ENCODE measurements at regions not wholly inside any gene's neighbourhood (a gene's known extent, or its start where the extent isn't known, plus 50 kb on each side); places are given as distances from the start of the nearest gene placed in this dataset.

- DNase-seq = peak in 2 of 4 donors; percentile 35 to 52
- H3K27me3 ChIP-seq = no peaks in the 10 kb centered on the region
- no peaks in the 10 kb centered on the region for H3K36me3 ChIP-seq
- peak overlapping the region; percentile 78 to 87 for H3K27ac ChIP-seq
- no peak overlapping the region for H3K4me3 ChIP-seq
- TF ChIP-seq CTCF (IDR thresholded peaks at IDR 0.05) = no peak
- peaks cover 12 to 56% of the 10 kb centered on the region in 2 donors for H3K4me1 ChIP-seq
- H3K9me3 ChIP-seq = no peaks in the 10 kb centered on the region
- intact Hi-C loops (cut with DNase I) = no loop called here
- peak; percentile 95 for ATAC-seq
Measured at GRCh38 chr2:37767959-37768925, 96.8 kb upstream of the CDC42EP3 start.

- H3K36me3 ChIP-seq = no peaks in the 10 kb centered on the region
Measured at GRCh38 chr2:37769551-37769950, 98.1 kb upstream of the CDC42EP3 start.

GRCh38 chr2:37770797-37771196, 99.4 kb upstream of the CDC42EP3 start:
- TF ChIP-seq CTCF (IDR thresholded peaks at IDR 0.05) = no peak
- no peaks in the 10 kb centered on the region for H3K27me3 ChIP-seq
- no peak overlapping the region for H3K4me3 ChIP-seq
- intact Hi-C loops (cut with DNase I) = no loop called here
- no peaks in the 10 kb centered on the region for H3K36me3 ChIP-seq
- H3K4me1 ChIP-seq = peaks cover 12 to 45% of the 10 kb centered on the region in 2 donors
- H3K9me3 ChIP-seq = no peaks in the 10 kb centered on the region
- no peak for ATAC-seq
- no peak for DNase-seq
- no peak overlapping the region for H3K27ac ChIP-seq

More at GRCh38 chr2:37769551-37769950, 98.1 kb upstream of the CDC42EP3 start:
- Histone ChIP-seq H3K27me3 (no peaks in the 10 kb centered on the region), H3K9me3 (no peaks in the 10 kb centered on the region), H3K4me3 (no peak overlapping the region), H3K4me1 (peaks cover 12 to 50% of the 10 kb centered on the region in 2 donors), H3K27ac (peak overlapping the region in 1 of 2 donors; percentile 87)
- no peak for DNase-seq
- intact Hi-C loops (cut with DNase I) = no loop called here
- no peak for TF ChIP-seq CTCF (IDR thresholded peaks at IDR 0.05)
- peak; percentile 41 for ATAC-seq

- TF ChIP-seq CTCF (IDR thresholded peaks at IDR 0.05) = no peak
- intact Hi-C loops (cut with DNase I) = no loop called here
- Histone ChIP-seq H3K27ac (no peak overlapping the region), H3K27me3 (no peaks in the 10 kb centered on the region), H3K4me3 (no peak overlapping the region), H3K4me1 (peaks cover 12 to 40% of the 10 kb centered on the region in 2 donors), H3K36me3 (no peaks in the 10 kb centered on the region), H3K9me3 (no peaks in the 10 kb centered on the region)
- no peak for ATAC-seq
- peak in 1 of 4 donors; percentile 40 for DNase-seq
Measured at GRCh38 chr2:37771600-37772088, 100.2 kb upstream of the CDC42EP3 start.

Measured in left lung (tissue), 4 donors.